Upper lobe of left lung (tissue), 4 donors: ENCODE measurements at regions not wholly inside any gene's neighbourhood (a gene's known extent, or its start where the extent isn't known, plus 50 kb on each side); places are given as distances from the start of the nearest gene placed in this dataset.

ENCODE experiments used
- EP300 ChIP-seq, 4 donors: sonication (generic); formaldehyde crosslinking; IDR thresholded peaks; one replicate each; pipeline ENCODE4 v1.5.1; 2017; ENCODE audit warnings: antibody characterized with exemption in 4 of 4, control low read depth in 2 of 4
- POLR2A ChIP-seq, 4 donors: fragments of 450-650 bp; IDR thresholded peaks; one replicate each; pipeline ENCODE4 v1.5.1; 2016 to 2017; ENCODE audit warnings: antibody characterized with exemption in 4 of 4, mild to moderate bottlenecking in 2 of 4
- POLR2AphosphoS5 ChIP-seq, 2 donors: sonication (generic); formaldehyde crosslinking; IDR thresholded peaks; one replicate each; pipeline ENCODE4 v1.5.1; 2017; ENCODE audit warnings: antibody characterized with exemption in 2 of 2
- TF ChIP-seq, protein P1 (sequence below), 6 experiments: fragments of 450-650 bp in 4 of 6; fragments of 200-600 bp in 2 of 6; sonication (generic) in 2 of 6; IDR thresholded peaks; one replicate each; pipeline ENCODE4 v1.5.1; 2016 to 2019; ENCODE audit warnings: antibody characterized with exemption in 6 of 6

DNA sequence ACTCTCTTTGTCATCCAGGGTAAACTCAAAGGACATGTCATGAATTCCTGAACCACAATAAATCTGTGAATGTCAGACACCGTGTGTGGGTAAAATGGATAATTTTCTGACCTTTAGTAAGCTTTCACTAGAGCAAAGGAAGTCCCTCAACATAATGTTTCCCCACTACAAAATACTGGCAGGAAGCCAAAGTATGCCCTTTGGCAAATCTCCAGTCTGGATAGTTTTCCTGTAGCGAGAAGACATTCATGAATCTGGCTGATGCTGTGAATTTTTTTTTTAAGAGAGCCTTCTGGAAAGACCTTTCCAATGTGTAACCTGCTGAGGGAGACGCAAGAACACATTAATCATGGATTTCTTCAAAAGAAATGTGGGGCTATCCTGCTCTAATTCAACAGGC is 389.6 kb upstream of the DDHD1 start:
- TF ChIP-seq POLR2A (IDR thresholded peaks at IDR 0.05) = no peak
- TF ChIP-seq, protein P1, sequence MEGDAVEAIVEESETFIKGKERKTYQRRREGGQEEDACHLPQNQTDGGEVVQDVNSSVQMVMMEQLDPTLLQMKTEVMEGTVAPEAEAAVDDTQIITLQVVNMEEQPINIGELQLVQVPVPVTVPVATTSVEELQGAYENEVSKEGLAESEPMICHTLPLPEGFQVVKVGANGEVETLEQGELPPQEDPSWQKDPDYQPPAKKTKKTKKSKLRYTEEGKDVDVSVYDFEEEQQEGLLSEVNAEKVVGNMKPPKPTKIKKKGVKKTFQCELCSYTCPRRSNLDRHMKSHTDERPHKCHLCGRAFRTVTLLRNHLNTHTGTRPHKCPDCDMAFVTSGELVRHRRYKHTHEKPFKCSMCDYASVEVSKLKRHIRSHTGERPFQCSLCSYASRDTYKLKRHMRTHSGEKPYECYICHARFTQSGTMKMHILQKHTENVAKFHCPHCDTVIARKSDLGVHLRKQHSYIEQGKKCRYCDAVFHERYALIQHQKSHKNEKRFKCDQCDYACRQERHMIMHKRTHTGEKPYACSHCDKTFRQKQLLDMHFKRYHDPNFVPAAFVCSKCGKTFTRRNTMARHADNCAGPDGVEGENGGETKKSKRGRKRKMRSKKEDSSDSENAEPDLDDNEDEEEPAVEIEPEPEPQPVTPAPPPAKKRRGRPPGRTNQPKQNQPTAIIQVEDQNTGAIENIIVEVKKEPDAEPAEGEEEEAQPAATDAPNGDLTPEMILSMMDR (IDR thresholded peaks at IDR 0.05) = no peak
- TF ChIP-seq POLR2AphosphoS5 (IDR thresholded peaks at IDR 0.05) = no peak
- no peak for TF ChIP-seq EP300 (IDR thresholded peaks at IDR 0.05)
